MG63 (cell line): ENCODE measurements at regions not wholly inside any gene's neighbourhood (a gene's known extent, or its start where the extent isn't known, plus 50 kb on each side); places are given as distances from the start of the nearest gene placed in this dataset.
"Not testable (repeated sequence)": the region's sequence is repeated elsewhere in the genome, so short reads cannot be mapped to it uniquely, and the experiment has no call there.

Source experiments
- DNase-seq: peaks from one replicate; pipeline ENCODE4 v3.0.0-alpha.2; 2020
- H3K27me3 ChIP-seq: fragments of 250-450 bp; sonication (Bioruptor Pico); 2 replicates; pipeline ENCODE4 v1.5.1; 2020; ENCODE audit warnings: mild to moderate bottlenecking, moderate library complexity
- H3K36me3 ChIP-seq: fragments of 250-450 bp; sonication (Bioruptor Pico); 2 replicates; pipeline ENCODE4 v1.5.1; 2020; ENCODE audit warnings: mild to moderate bottlenecking, moderate library complexity
- H3K4me3 ChIP-seq: fragments of 250-450 bp; sonication (Bioruptor Pico); 2 replicates; pipeline ENCODE4 v1.5.1; 2020; ENCODE audit warnings: mild to moderate bottlenecking, moderate library complexity
- H3K9me3 ChIP-seq: fragments of 250-450 bp; sonication (Bioruptor Pico); 2 replicates; pipeline ENCODE4 v1.5.1; 2020; ENCODE audit warnings: mild to moderate bottlenecking, moderate library complexity

DNA sequence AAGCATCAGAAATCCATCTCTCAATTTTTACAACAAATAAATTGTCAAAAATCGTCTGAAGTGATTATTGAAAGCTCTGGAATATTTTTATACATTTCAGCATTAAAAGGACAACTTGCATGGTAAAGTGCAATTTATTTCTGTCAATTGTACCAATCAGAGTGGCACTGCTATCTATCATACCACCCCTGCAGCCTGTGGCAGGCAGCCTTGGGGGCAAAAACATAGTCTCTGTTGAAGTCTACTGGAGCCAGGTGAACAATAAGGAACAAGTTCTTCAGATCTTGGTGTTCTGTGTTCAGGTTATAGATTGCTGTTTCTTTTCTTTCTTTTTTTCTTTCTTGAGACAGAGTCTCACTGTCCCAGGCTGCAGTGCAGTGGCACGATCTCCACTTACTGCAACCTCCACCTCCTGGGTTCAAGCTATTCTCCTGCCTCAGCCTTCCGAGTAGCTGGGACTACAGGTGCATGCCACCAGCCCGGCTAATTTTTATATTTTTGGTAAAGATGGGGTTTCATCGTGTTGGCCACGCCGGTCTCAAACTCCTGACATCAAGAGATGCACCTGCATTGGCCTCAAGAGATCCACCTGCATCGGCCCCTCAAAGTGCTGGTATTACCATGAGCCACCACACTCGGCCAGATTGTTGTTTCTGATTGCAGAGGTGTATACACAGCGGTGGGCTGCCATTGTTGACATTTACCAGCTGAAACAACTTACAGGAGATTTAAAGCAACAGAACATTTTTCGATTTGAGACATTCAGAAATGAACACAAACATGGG, 629.6 kb downstream of the SLC16A7 start:
- no peak for DNase-seq

DNA sequence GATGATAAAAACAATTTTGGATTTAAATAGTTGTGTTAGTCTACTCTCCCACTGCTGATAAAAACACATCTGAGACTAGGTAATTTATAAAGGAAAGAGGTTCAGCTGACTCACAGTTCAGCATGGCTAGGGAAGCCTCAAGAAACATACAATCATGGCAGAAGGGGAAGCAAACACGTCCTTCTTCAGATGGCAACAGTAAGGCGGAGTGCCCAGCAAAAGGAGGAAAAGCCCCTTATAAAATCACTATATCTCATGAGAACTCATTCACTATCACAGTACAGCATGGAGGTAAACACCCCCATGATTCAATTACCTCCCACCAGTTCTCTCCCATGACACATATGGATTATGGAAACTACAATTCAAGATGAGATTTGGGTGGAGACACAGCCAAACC, 632.1 kb downstream of the SLC16A7 start:
- H3K4me3 ChIP-seq, result no peak overlapping the region

More for the DNA sequence above, 629.6 kb downstream of the SLC16A7 start:
- Histone ChIP-seq H3K27me3 (no peaks in the 10 kb centered on the region), H3K9me3 (0 out of 2 replicates have a peak, but pooled peaks cover 2% of the 10 kb centered on the region), H3K4me3 (no peak overlapping the region), H3K36me3 (no peaks in the 10 kb centered on the region)

DNA sequence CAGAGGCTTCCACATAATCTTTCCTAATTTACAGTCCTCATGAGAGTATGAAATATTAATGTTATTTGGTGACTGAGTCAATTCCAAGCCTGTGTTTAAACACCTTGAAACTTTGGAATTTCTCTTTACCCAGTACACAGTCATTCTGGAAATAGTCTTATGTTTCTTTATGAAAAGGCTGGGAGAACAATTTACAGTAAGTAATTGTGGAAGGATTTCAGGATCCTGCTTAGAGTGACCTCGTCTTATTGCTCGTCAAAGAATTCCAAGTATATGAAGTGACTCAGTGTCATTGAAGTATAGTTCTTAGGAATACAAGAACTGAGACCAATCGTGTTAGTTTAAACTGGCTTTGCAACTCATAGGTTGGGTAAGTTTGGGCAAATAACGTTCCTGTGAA, 634.2 kb downstream of the SLC16A7 start:
- 0 out of 2 replicates have a peak, but pooled peaks cover 2% of the 10 kb centered on the region for H3K9me3 ChIP-seq
- H3K36me3 ChIP-seq, result no peaks in the 10 kb centered on the region
- no peaks in the 10 kb centered on the region for H3K27me3 ChIP-seq
- no peak overlapping the region for H3K4me3 ChIP-seq
- DNase-seq, result no peak

More for the DNA sequence above, 632.1 kb downstream of the SLC16A7 start:
- Histone ChIP-seq H3K36me3 (no peaks in the 10 kb centered on the region), H3K9me3 (0 out of 2 replicates have a peak, but pooled peaks cover 2% of the 10 kb centered on the region), H3K27me3 (no peaks in the 10 kb centered on the region)
- DNase-seq, result no peak

DNA sequence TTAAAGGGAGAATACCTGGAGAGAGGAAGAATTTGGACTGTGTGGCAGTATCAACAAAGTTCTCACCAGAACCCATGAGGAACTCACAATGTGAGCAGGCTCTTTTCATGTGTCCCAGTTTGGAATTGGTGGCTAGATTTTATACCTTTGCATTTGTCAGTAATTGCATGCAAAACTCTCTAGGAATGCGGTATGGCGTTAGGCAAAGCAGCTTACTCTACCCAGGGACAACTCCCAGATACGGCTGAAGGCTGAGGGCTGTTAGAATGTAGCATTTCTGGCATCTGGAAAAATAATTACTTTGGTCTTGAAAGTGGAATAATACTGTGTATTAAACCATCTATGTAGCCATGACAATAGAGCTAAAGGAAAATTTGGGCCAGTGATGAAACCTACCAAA, 635.5 kb downstream of the SLC16A7 start:
- H3K9me3 ChIP-seq, result no peaks in the 10 kb centered on the region
- no peaks in the 10 kb centered on the region for H3K36me3 ChIP-seq
- no peak overlapping the region for H3K4me3 ChIP-seq
- DNase-seq, result no peak
- H3K27me3 ChIP-seq, result no peaks in the 10 kb centered on the region

DNA sequence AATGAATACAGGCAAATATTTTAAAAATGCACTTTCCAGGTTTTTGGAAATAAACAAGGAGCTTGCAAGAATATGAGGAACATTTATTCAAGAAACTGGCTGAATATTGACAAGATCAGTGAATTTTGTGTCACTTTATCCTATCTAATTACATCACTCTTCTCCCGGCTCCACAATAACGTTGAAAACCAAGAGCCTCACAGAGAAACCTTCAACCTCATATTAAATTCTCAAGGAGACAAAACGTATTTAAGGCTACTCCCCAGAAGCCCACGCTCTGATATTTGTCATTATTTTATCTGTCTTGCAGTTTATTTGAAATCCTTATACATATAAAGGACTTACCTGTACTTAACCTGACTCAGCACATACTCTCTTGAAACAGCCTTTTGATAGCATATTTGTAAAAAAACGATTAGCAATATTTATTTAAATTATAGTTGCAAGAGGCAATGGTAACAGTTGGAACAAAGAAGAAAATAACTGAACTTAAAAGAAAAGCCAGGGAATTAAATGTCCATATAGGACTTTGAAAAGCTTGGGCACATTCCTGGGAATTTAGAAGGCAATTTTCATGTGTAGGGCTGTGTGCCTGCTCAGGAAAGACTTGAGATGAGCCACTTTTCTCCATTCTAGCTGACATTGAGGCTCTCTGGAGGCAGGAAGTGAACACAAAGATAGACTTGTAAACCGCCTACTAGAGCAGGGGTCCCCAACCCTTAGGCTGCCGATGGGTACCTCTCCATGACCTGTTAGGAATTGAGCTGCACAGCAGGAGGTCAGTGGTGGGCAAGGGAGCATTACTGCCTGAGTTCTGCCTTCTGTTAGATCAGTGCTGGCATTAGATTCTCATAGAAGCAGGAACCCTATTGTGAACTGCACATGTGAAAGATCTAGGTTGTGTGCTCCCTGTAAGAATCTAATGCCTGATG, 636.4 kb downstream of the SLC16A7 start:
- DNase-seq, result no peak

DNA sequence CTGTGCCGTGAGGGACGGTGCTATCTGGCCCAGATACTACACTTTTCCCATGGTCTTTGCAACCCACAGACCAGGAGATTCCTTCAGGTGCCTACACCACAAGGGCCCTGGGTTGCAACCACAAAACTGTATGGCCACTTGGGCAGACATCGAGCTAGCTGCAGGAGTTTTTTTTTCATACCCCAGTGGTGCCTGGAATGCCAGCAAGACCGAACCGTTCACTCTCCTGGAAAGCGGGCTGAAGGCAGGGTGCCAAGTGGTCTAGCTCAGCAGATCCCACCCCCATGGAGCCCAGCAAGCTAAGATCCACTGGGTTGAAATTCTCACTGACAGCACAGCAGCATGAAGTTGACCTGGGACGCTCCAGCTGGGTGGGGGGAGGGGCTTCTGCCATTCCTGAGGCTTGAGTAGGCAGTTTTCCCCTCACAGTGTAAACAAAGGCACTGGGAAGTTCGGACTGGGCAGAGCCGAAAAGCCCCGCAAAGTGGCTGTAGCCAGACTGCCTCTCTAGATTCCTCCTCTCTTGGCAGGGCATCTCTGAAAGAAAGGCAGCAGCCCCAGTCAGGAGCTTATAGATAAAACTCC, 638.9 kb downstream of the SLC16A7 start:
- not testable (repeated sequence) for H3K27me3 ChIP-seq, DNase-seq, H3K9me3 ChIP-seq, H3K4me3 ChIP-seq, H3K36me3 ChIP-seq

More for the DNA sequence above, 636.4 kb downstream of the SLC16A7 start:
- no peaks in the 10 kb centered on the region for H3K9me3 ChIP-seq
- no peak overlapping the region for H3K4me3 ChIP-seq
- H3K27me3 ChIP-seq, result no peaks in the 10 kb centered on the region
- no peaks in the 10 kb centered on the region for H3K36me3 ChIP-seq

DNA sequence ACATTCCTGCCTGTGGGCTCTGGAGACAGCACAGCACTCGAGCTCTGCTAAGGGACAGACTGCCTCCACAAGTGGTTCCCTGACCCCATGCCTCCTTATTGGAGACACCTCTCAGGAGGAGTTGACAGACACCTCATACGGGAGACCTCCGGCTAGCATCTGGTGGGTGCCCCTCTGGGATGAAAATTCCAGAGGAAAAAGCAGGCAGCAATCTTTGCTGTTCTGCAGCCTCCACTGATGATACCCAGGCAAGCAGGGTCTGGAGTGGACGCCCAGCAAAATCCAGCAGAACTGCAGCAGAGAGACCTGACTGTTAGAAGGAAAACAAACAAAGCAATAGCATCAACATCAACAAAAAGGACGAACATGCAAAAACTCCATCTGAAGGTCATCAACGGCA, 639.4 kb downstream of the SLC16A7 start:
- H3K4me3 ChIP-seq, result no peak overlapping the region
- H3K36me3 ChIP-seq, result no peaks in the 10 kb centered on the region
- H3K9me3 ChIP-seq, result no peaks in the 10 kb centered on the region
- DNase-seq, result no peak
- H3K27me3 ChIP-seq, result no peaks in the 10 kb centered on the region

DNA sequence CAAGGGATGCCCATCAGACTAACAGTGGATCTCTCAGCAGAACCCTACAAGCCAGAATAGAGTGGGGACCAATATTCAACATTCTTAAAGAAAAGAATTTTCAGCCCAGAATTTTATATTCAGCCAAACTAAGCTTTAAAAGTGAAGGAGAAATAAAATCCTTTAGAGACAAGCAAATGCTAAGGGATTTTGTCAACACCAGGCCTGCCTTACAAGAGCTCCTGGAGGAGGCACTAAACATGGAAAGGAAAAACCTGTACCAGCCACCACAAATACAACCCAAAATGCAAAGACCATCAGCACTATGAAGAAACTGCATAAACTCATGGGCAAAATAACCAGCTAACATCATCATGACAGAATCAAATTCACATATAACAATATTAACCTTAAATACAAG, 640.6 kb downstream of the SLC16A7 start:
- H3K36me3 ChIP-seq, H3K27me3 ChIP-seq: not testable (repeated sequence)

DNA sequence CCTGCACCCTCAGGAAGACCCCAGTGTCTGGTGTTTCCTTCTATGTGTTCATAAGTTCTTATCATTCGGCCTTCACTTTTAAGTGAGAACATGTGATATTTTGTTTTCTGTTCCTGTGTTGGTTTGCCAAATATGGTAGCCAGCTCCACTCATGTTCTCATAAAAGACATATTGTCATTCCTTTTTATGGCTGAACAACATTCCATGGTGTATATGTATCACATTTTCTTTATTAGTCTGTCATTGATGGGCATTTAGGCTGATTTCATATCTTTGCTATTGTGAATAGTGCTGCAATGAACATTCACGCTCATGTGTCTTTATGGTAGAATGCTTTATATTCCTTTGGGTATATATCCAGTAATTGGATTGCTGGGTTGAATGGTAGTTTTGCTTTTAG, 645.1 kb downstream of the SLC16A7 start:
- no peak for DNase-seq
- H3K27me3 ChIP-seq, result no peaks in the 10 kb centered on the region
- no peaks in the 10 kb centered on the region for H3K9me3 ChIP-seq
- no peaks in the 10 kb centered on the region for H3K36me3 ChIP-seq
- H3K4me3 ChIP-seq, result no peak overlapping the region

More for the DNA sequence above, 640.6 kb downstream of the SLC16A7 start:
- not testable (repeated sequence) for H3K9me3 ChIP-seq, H3K4me3 ChIP-seq, DNase-seq

DNA sequence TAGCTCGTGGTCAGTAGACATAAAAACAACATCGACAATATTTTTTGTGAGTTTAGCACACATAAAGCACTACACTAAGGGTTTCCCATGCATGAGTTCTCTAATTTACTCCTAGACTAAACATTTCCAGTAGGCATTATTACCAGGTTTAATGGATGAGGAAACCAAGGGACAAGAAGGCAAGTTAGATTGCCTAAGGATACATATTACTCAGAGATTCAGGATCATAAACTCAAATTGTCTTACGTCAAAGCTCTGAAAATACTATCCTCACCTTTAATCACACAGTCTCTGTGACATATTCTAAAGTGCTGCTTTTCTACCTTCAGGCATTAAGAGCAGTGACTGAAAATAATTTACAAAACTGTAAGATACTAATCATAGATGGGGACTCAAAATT, 655.3 kb downstream of the SLC16A7 start:
- H3K36me3 ChIP-seq, result no peaks in the 10 kb centered on the region
- no peak overlapping the region for H3K4me3 ChIP-seq
- no peak for DNase-seq
- H3K27me3 ChIP-seq, result no peaks in the 10 kb centered on the region
- H3K9me3 ChIP-seq, result no peaks in the 10 kb centered on the region

DNA sequence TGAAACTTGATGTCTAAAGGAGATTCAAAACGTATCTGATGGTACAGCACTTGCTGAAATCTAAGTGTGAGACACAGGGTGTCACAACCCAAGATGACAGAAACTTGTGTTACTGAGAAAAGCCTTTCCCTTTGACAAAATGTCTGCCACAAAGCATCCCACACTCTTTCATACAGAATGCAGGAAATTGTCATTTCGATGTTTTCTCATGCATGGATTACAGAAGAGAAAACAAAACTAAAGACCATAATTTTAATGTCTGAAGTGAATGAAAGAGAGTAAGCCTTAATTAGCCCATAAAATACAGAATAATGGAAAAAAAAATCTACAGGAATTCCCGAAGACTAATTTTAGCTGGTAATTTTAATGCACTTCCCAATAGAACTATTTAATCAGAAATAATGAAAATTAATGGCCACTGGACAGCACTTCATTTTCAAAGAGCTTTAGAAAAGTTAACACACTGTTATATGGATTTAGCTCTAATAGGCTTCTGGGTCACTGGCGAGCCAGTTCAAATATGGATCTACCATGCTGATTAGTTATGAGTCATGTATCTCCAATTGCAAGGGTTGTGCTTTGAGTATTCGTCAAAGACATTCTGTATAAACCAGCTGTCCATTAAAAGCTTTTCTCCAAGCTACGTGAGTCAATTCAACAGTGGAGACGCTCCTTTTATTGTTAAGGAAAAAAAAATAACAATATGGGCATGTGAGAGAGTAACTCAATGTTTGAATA, 656.7 kb downstream of the SLC16A7 start:
- DNase-seq, result no peak
- H3K36me3 ChIP-seq, result no peaks in the 10 kb centered on the region
- H3K4me3 ChIP-seq, result no peak overlapping the region

DNA sequence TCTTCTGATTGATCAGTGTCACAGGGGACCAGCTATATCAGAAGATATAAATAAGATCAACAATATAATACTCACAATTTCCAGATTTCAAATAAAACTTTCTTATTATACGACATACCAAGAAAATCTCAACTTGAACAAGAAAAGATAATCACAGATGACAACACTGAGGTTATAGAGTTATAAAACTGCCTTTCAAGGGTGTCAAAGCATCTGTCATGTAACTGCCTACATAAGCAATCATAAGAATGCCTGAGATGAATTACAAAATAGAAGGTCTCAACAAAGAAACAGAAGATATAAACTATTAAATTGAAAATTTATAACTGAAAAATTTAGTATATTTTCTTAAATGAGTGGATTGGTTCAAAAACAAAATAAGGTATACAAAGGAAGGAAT, 659.2 kb downstream of the SLC16A7 start:
- no peaks in the 10 kb centered on the region for H3K36me3 ChIP-seq
- H3K9me3 ChIP-seq, result no peaks in the 10 kb centered on the region
- H3K27me3 ChIP-seq, result no peaks in the 10 kb centered on the region
- no peak for DNase-seq
- no peak overlapping the region for H3K4me3 ChIP-seq

More for the DNA sequence above, 656.7 kb downstream of the SLC16A7 start:
- H3K9me3 ChIP-seq, result no peaks in the 10 kb centered on the region
- no peaks in the 10 kb centered on the region for H3K27me3 ChIP-seq

DNA sequence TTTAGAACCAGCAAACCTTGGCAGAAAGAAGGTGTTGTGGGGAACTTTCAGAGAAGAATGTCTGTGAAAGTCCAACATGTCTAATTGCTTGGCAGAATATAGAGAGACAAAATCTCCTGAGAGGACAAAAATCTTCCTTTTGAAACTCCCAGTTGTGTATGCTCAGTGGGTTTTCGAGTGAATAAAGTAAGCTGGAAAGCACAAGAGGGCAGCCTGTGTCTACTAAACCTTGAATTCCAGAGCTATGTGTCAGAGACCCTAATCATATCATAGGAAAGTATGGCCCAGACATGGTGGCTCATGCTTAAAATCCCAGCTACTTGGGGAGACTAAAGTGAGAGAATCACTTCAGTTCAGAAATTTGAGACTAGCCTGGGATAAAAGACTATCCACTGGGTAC, 661.2 kb downstream of the SLC16A7 start:
- DNase-seq, result no peak
- Histone ChIP-seq H3K9me3 (no peaks in the 10 kb centered on the region), H3K4me3 (no peak overlapping the region), H3K27me3 (no peaks in the 10 kb centered on the region), H3K36me3 (no peaks in the 10 kb centered on the region)

DNA sequence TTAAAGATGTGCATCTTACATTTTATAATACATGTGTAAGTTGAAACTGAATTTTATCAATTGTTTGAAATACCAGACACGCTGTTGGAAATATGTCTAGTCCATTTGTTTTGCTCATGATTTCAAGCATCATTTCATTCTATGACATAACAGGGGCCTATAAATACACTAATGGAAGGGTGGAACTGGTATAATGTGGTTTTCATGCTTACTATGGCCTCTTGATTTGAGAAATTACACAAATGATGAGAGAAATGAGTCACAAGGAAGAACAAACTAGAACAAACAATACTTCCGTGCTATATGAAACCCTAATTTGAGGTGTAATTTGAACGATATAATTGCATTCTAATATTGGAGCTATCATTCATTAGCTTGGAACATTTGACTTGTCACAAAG, 663.4 kb downstream of the SLC16A7 start:
- DNase-seq, result no peak
- Histone ChIP-seq H3K27me3 (no peaks in the 10 kb centered on the region), H3K9me3 (no peaks in the 10 kb centered on the region), H3K4me3 (no peak overlapping the region), H3K36me3 (no peaks in the 10 kb centered on the region)

DNA sequence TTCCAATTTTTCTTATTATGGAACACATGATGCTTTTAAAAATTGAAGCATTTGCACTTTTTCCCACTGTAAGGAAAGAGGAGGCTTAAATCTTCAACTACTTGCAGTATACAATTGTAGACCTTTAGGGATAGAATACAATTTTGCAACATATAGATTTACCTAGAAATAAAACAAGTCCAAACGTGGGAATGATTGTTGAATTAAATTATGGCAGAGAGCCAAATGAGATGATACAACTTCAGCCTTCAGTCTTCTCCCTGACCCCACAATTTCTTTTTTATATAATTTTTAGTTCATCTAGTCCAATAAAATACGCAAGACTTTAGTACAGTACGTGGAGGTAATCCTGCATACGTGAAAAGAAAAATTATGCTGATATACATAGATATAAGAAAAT, 666.5 kb downstream of the SLC16A7 start:
- DNase-seq, result no peak

DNA sequence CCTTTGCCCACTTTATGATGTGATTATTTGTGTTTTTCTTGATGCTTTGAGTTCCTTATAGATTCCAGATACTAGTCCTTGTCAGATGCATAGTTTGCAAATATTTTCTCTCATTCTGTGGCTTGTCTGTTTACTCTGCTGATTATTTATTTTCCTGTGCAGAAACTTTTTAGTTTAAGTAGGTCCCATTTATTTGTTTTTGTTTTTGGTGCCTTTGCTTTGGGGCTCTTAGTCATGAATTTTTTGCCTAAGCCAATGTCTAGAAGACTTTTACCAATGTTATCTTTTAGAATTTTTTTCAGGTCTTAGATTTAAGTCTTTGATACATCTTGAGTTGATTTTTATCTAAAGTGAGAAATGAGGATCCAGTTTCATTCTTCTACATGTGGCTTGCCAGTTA, 667.3 kb downstream of the SLC16A7 start:
- Histone ChIP-seq H3K9me3 (0 out of 2 replicates have a peak, but pooled peaks cover 2% of the 10 kb centered on the region), H3K36me3 (no peaks in the 10 kb centered on the region), H3K27me3 (no peaks in the 10 kb centered on the region), H3K4me3 (no peak overlapping the region)
- no peak for DNase-seq

More for the DNA sequence above, 666.5 kb downstream of the SLC16A7 start:
- Histone ChIP-seq H3K36me3 (no peaks in the 10 kb centered on the region), H3K9me3 (0 out of 2 replicates have a peak, but pooled peaks cover 1% of the 10 kb centered on the region), H3K27me3 (no peaks in the 10 kb centered on the region), H3K4me3 (no peak overlapping the region)
